ENCODE measurements at regions not wholly inside any gene's neighbourhood (a gene's known extent, or its start where the extent isn't known, plus 50 kb on each side); places are given as distances from the start of the nearest gene placed in this dataset.
"Not testable (repeated sequence)": the region's sequence is repeated elsewhere in the genome, so short reads cannot be mapped to it uniquely, and the experiment has no call there.

- H3K4me1 ChIP-seq (ENCODE audit: control insufficient read depth, insufficient read depth, low read length, poor library complexity, severe bottlenecking) = peaks cover 3% of the 10 kb centered on the region
- no peaks in the 10 kb centered on the region for H3K36me3 ChIP-seq (ENCODE audit: control insufficient read depth, insufficient read depth, low read length)
- no peak overlapping the region for H3K4me3 ChIP-seq (ENCODE audit: extremely low read depth, insufficient read depth, low read length, poor library complexity, severe bottlenecking)
- WGBS, 2 experiments (ENCODE audit: insufficient coverage in 2 of 2) = 85 to 100% methylated on average over 3 to 4 of the region's 4 CpGs
- H3K9me3 ChIP-seq (ENCODE audit: control insufficient read depth, low read length) = peaks cover 5% of the 10 kb centered on the region
- no peak overlapping the region for H3K27ac ChIP-seq (ENCODE audit: low read depth, low read length, severe bottlenecking)
Measured at GRCh38 chr2:47728551-47728950, 54.4 kb upstream of the MSH6 start.

GRCh38 chr2:47727956-47728355 is 55.0 kb upstream of the MSH6 start:
- WGBS, 2 experiments (ENCODE audit: insufficient coverage in 2 of 2) = 86 to 100% methylated on average over 2 of the region's 3 CpGs
- Histone ChIP-seq H3K4me1 (ENCODE audit: control insufficient read depth, insufficient read depth, low read length, poor library complexity, severe bottlenecking) (peaks cover 3% of the 10 kb centered on the region), H3K36me3 (ENCODE audit: control insufficient read depth, insufficient read depth, low read length) (no peaks in the 10 kb centered on the region), H3K27ac (ENCODE audit: low read depth, low read length, severe bottlenecking) (no peak overlapping the region), H3K4me3 (ENCODE audit: extremely low read depth, insufficient read depth, low read length, poor library complexity, severe bottlenecking) (no peak overlapping the region), H3K9me3 (ENCODE audit: control insufficient read depth, low read length) (peaks cover 5% of the 10 kb centered on the region)

- not testable (repeated sequence) for H3K4me3 ChIP-seq (ENCODE audit: extremely low read depth, insufficient read depth, low read length, poor library complexity, severe bottlenecking)
- no CpG with 5 or more reads among the region's 1 CpG for WGBS, 2 experiments (ENCODE audit: insufficient coverage in 2 of 2)
Measured at GRCh38 chr2:47726978-47727377, 56.0 kb upstream of the MSH6 start.

GRCh38 chr2:47725808-47726207 is 57.1 kb upstream of the MSH6 start:
- Histone ChIP-seq H3K4me1 (ENCODE audit: control insufficient read depth, insufficient read depth, low read length, poor library complexity, severe bottlenecking) (peaks cover 3% of the 10 kb centered on the region), H3K36me3 (ENCODE audit: control insufficient read depth, insufficient read depth, low read length) (no peaks in the 10 kb centered on the region), H3K4me3 (ENCODE audit: extremely low read depth, insufficient read depth, low read length, poor library complexity, severe bottlenecking) (no peak overlapping the region), H3K27ac (ENCODE audit: low read depth, low read length, severe bottlenecking) (no peak overlapping the region), H3K9me3 (ENCODE audit: control insufficient read depth, low read length) (peaks cover 5% of the 10 kb centered on the region)
- WGBS, 2 experiments (ENCODE audit: insufficient coverage in 2 of 2) = 100% methylated on average over 1 of the region's 2 CpGs; no CpG with 5 or more reads in 1 of the 2 experiments

More at GRCh38 chr2:47726978-47727377, 56.0 kb upstream of the MSH6 start:
- not testable (repeated sequence) for H3K36me3 ChIP-seq (ENCODE audit: control insufficient read depth, insufficient read depth, low read length); H3K27ac ChIP-seq (ENCODE audit: low read depth, low read length, severe bottlenecking); H3K4me1 ChIP-seq (ENCODE audit: control insufficient read depth, insufficient read depth, low read length, poor library complexity, severe bottlenecking); H3K9me3 ChIP-seq (ENCODE audit: control insufficient read depth, low read length)

DNA sequence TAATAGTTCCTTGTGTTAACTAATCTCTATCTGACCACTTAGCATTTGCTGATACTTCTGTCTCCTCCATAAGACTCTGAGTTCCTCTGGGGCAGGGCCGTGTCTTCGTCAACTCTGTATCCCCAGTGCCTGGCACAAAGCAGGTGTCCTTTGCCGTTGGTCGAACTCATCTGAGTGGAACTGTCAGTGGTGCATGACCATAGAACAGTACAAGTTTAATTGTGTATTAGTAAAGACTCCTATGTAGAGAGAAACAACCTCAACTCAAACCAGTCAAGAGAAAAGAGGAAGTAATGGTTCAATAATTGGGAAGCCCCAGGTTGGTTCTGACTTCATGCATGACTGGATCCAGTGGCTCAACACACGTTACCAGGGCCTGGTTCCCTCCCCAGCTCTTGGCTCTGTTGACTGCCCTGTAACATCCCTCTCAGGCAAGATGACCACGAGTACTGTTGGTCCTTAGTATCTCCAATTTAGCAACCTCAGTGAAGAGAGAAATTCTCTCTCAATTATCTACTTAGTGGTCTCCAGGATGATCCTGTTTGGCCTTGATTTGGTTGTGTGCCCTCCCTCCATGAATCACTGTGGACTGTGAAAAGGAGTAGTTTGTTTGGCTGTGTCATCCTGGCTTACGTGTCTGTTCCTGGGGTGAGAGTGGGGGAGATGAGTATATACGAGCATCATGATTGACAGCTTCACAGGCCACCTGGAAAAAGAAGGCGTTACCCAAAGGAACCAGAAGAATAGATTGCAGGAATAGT is 58.5 kb upstream of the MSH6 start:
- Histone ChIP-seq H3K4me3 (ENCODE audit: extremely low read depth, insufficient read depth, low read length, poor library complexity, severe bottlenecking) (no peak overlapping the region), H3K27ac (ENCODE audit: low read depth, low read length, severe bottlenecking) (no peak overlapping the region), H3K36me3 (ENCODE audit: control insufficient read depth, insufficient read depth, low read length) (no peaks in the 10 kb centered on the region), H3K9me3 (ENCODE audit: control insufficient read depth, low read length) (peaks cover 3% of the 10 kb centered on the region), H3K4me1 (ENCODE audit: control insufficient read depth, insufficient read depth, low read length, poor library complexity, severe bottlenecking) (peaks cover 3% of the 10 kb centered on the region)
- whole genome bisulfite sequencing, 2 experiments (ENCODE audit: insufficient coverage in 2 of 2) = 86 to 88% methylated on average over 5 to 6 of the region's 9 CpGs

GRCh38 chr2:47721296-47721695 is 61.6 kb upstream of the MSH6 start:
- Histone ChIP-seq H3K36me3 (ENCODE audit: control insufficient read depth, insufficient read depth, low read length) (no peaks in the 10 kb centered on the region), H3K4me1 (ENCODE audit: control insufficient read depth, insufficient read depth, low read length, poor library complexity, severe bottlenecking) (peaks cover 3% of the 10 kb centered on the region), H3K9me3 (ENCODE audit: control insufficient read depth, low read length) (no peaks in the 10 kb centered on the region), H3K27ac (ENCODE audit: low read depth, low read length, severe bottlenecking) (no peak overlapping the region), H3K4me3 (ENCODE audit: extremely low read depth, insufficient read depth, low read length, poor library complexity, severe bottlenecking) (no peak overlapping the region)
- 94 to 95% methylated on average over 7 to 8 of the region's 8 CpGs for WGBS, 2 experiments (ENCODE audit: insufficient coverage in 2 of 2)

- Histone ChIP-seq H3K36me3 (ENCODE audit: control insufficient read depth, insufficient read depth, low read length) (no peaks in the 10 kb centered on the region), H3K27ac (ENCODE audit: low read depth, low read length, severe bottlenecking) (no peak overlapping the region), H3K4me1 (ENCODE audit: control insufficient read depth, insufficient read depth, low read length, poor library complexity, severe bottlenecking) (peaks cover 3% of the 10 kb centered on the region), H3K4me3 (ENCODE audit: extremely low read depth, insufficient read depth, low read length, poor library complexity, severe bottlenecking) (no peak overlapping the region), H3K9me3 (ENCODE audit: control insufficient read depth, low read length) (no peaks in the 10 kb centered on the region)
- no CpG with 5 or more reads among the region's 2 CpGs for WGBS, 2 experiments (ENCODE audit: insufficient coverage in 2 of 2)
Measured at GRCh38 chr2:47720559-47720958, 62.4 kb upstream of the MSH6 start.

GRCh38 chr2:47720036-47720435 is 62.9 kb upstream of the MSH6 start:
- 88 to 90% methylated on average over 1 to 2 of the region's 3 CpGs for WGBS, 2 experiments (ENCODE audit: insufficient coverage in 2 of 2)

DNA sequence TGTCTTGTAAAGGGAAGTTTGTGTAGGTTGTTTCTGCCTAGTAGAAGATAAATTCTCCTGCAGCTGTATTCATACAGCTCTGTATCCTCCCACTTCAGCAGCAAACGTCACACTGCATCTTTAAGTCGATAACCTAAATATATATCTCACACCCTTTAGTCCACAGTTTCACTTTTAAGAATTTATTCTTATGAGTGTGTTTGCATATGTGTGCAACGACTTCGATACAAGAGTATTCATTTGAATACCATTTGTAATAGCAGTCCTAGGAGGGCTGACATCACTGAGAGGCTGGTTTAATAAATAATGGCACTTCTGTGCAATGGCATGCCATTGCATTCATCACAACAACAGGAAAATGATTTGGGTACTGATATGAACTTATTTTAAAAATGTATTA is 63.8 kb upstream of the MSH6 start:
- no peaks in the 10 kb centered on the region for H3K4me1 ChIP-seq (ENCODE audit: control insufficient read depth, insufficient read depth, low read length, poor library complexity, severe bottlenecking)
- WGBS, 2 experiments (ENCODE audit: insufficient coverage in 2 of 2) = no CpG with 5 or more reads among the region's 4 CpGs
- no peaks in the 10 kb centered on the region for H3K36me3 ChIP-seq (ENCODE audit: control insufficient read depth, insufficient read depth, low read length)

More at GRCh38 chr2:47720036-47720435, 62.9 kb upstream of the MSH6 start:
- peaks cover 3% of the 10 kb centered on the region for H3K4me1 ChIP-seq (ENCODE audit: control insufficient read depth, insufficient read depth, low read length, poor library complexity, severe bottlenecking)
- H3K27ac ChIP-seq (ENCODE audit: low read depth, low read length, severe bottlenecking) = no peak overlapping the region
- H3K4me3 ChIP-seq (ENCODE audit: extremely low read depth, insufficient read depth, low read length, poor library complexity, severe bottlenecking) = no peak overlapping the region
- H3K9me3 ChIP-seq (ENCODE audit: control insufficient read depth, low read length) = no peaks in the 10 kb centered on the region
- H3K36me3 ChIP-seq (ENCODE audit: control insufficient read depth, insufficient read depth, low read length) = no peaks in the 10 kb centered on the region

DNA sequence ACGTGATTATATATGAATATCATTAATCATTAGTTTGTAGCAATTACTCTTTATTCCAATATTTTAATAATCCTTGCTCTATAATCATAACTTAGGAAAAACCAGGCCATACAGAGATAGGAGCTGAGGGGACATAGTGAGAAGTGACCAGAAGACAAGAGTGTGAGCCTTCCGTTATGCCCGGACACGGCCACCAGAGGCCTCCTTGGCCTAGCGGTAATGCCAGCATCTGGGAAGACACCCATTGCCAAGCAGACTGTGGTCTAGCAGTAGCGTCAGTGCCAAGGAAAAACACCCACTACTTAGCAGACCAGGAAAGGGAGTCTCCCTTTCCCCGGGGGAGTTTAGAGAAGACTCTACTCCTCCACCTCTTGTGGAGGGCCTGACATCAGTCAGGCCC is 66.6 kb upstream of the MSH6 start:
- H3K4me1 ChIP-seq (ENCODE audit: control insufficient read depth, insufficient read depth, low read length, poor library complexity, severe bottlenecking); H3K36me3 ChIP-seq (ENCODE audit: control insufficient read depth, insufficient read depth, low read length); H3K27ac ChIP-seq (ENCODE audit: low read depth, low read length, severe bottlenecking); H3K4me3 ChIP-seq (ENCODE audit: extremely low read depth, insufficient read depth, low read length, poor library complexity, severe bottlenecking); H3K9me3 ChIP-seq (ENCODE audit: control insufficient read depth, low read length): not testable (repeated sequence)
- 95% methylated on average over 4 of the region's 7 CpGs for WGBS, 2 experiments (ENCODE audit: insufficient coverage in 2 of 2)

More for the DNA sequence above, 63.8 kb upstream of the MSH6 start:
- Histone ChIP-seq H3K9me3 (ENCODE audit: control insufficient read depth, low read length) (no peaks in the 10 kb centered on the region), H3K4me3 (ENCODE audit: extremely low read depth, insufficient read depth, low read length, poor library complexity, severe bottlenecking) (no peak overlapping the region), H3K27ac (ENCODE audit: low read depth, low read length, severe bottlenecking) (no peak overlapping the region)

DNA sequence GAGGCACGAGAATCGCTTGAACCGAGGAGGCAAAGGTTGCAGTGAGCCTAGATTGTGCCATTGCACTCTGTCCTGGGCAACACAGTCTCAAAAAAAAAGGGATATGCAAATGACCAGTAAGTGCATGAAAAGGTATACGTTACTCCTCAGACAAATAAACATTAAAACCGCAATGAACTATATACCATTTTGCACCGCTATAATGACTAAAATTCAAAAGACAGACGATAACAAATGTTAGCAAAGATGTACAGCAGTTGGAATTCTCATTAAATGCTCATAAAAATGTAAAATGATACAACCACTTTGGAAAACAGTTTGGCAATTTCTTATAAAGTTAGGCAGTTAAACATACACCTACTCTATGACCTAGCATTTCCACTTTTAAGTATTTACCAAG is 67.4 kb upstream of the MSH6 start:
- 95 to 97% methylated on average over 4 to 6 of the region's 7 CpGs for WGBS, 2 experiments (ENCODE audit: insufficient coverage in 2 of 2)
- H3K4me1 ChIP-seq (ENCODE audit: control insufficient read depth, insufficient read depth, low read length, poor library complexity, severe bottlenecking) = no peaks in the 10 kb centered on the region
- H3K9me3 ChIP-seq (ENCODE audit: control insufficient read depth, low read length) = no peaks in the 10 kb centered on the region
- no peak overlapping the region for H3K27ac ChIP-seq (ENCODE audit: low read depth, low read length, severe bottlenecking)
- H3K4me3 ChIP-seq (ENCODE audit: extremely low read depth, insufficient read depth, low read length, poor library complexity, severe bottlenecking) = no peak overlapping the region
- H3K36me3 ChIP-seq (ENCODE audit: control insufficient read depth, insufficient read depth, low read length) = no peaks in the 10 kb centered on the region

Data from mesodermal cell (in vitro differentiated cells).